ENCODE measurements at regions not wholly inside any gene's neighbourhood (a gene's known extent, or its start where the extent isn't known, plus 50 kb on each side); places are given as distances from the start of the nearest gene placed in this dataset.

- no peak overlapping the region for H3K27ac ChIP-seq (ENCODE audit: low read depth in 2 of 2, low read length in 2 of 2)
- DNase-seq (no peak), FAIRE-seq (no peak)
- TF ChIP-seq, protein P1, sequence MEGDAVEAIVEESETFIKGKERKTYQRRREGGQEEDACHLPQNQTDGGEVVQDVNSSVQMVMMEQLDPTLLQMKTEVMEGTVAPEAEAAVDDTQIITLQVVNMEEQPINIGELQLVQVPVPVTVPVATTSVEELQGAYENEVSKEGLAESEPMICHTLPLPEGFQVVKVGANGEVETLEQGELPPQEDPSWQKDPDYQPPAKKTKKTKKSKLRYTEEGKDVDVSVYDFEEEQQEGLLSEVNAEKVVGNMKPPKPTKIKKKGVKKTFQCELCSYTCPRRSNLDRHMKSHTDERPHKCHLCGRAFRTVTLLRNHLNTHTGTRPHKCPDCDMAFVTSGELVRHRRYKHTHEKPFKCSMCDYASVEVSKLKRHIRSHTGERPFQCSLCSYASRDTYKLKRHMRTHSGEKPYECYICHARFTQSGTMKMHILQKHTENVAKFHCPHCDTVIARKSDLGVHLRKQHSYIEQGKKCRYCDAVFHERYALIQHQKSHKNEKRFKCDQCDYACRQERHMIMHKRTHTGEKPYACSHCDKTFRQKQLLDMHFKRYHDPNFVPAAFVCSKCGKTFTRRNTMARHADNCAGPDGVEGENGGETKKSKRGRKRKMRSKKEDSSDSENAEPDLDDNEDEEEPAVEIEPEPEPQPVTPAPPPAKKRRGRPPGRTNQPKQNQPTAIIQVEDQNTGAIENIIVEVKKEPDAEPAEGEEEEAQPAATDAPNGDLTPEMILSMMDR (IDR thresholded peaks at IDR 0.05; ENCODE audit: borderline replicate concordance, extremely low read depth, insufficient read depth), result no peak
- H3K27me3 ChIP-seq (ENCODE audit: control insufficient read depth, insufficient read depth, low read length), result no peaks in the 10 kb centered on the region
- H3K4me3 ChIP-seq (ENCODE audit: low read length in 3 of 3), result no peak overlapping the region
- H3K36me3 ChIP-seq (ENCODE audit: control insufficient read depth in 2 of 3, insufficient read depth in 3 of 3, low read length in 3 of 3), result no peaks in the 10 kb centered on the region
- peaks cover 0 to under 1% (median 0%) of the 10 kb centered on the region in 3 donors for H3K9me3 ChIP-seq (ENCODE audit: control insufficient read depth in 2 of 3, insufficient read depth in 1 of 3, low read length in 3 of 3)
- no peaks in the 10 kb centered on the region for H3K4me1 ChIP-seq (ENCODE audit: control insufficient read depth in 2 of 3, insufficient read depth in 2 of 3, low read depth in 1 of 3, low read length in 3 of 3)
- intact Hi-C loops (cut with DNase I), result no loop called here
- no peak overlapping the region for H3K9ac ChIP-seq (ENCODE audit: low read length in 3 of 3)
Measured at GRCh38 chr4:36523182-36523581, 241.8 kb downstream of the DTHD1 start.

- Histone ChIP-seq H3K27ac (ENCODE audit: low read depth in 2 of 2, low read length in 2 of 2) (no peak overlapping the region), H3K9ac (ENCODE audit: low read length in 3 of 3) (no peak overlapping the region), H3K27me3 (ENCODE audit: control insufficient read depth, insufficient read depth, low read length) (no peaks in the 10 kb centered on the region), H3K4me1 (ENCODE audit: control insufficient read depth in 2 of 3, insufficient read depth in 2 of 3, low read depth in 1 of 3, low read length in 3 of 3) (no peaks in the 10 kb centered on the region), H3K4me3 (ENCODE audit: low read length in 3 of 3) (no peak overlapping the region), H3K9me3 (ENCODE audit: control insufficient read depth in 2 of 3, insufficient read depth in 1 of 3, low read length in 3 of 3) (peaks cover 0 to 9% (median 0%) of the 10 kb centered on the region in 3 donors), H3K36me3 (ENCODE audit: control insufficient read depth in 2 of 3, insufficient read depth in 3 of 3, low read length in 3 of 3) (no peaks in the 10 kb centered on the region)
- no peak for DNase-seq
- TF ChIP-seq, protein P1 (IDR thresholded peaks at IDR 0.05; ENCODE audit: borderline replicate concordance, extremely low read depth, insufficient read depth), result no peak
- no peak for FAIRE-seq
- intact Hi-C loops (cut with DNase I), result no loop called here
Measured at GRCh38 chr4:36532670-36533379, 251.4 kb downstream of the DTHD1 start.

DNA sequence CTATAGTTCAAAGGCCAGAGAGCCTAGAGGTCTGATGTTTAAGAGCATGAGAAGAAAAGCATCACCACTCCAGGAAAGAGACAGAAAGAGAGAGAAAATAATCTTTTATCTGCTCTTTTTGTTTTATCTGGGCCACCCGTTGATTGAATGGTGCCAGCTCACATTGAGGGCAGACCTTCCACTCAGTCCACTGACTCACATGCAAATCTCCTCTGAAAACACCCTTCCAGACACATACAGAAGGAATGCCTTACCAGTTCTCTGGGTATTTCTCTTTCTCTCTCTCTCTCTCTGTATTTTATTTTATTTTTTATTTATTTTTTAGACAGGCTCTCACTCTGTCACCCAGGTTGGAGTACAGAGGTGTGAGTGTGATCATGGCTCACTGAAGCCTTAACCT is 252.5 kb downstream of the DTHD1 start:
- FAIRE-seq, result no peak
- intact Hi-C loops (cut with DNase I), result no loop called here
- TF ChIP-seq, protein P1 (IDR thresholded peaks at IDR 0.05; ENCODE audit: borderline replicate concordance, extremely low read depth, insufficient read depth), result no peak

More for the DNA sequence above, 252.5 kb downstream of the DTHD1 start:
- no peak overlapping the region for H3K4me3 ChIP-seq (ENCODE audit: low read length in 3 of 3)
- no peaks in the 10 kb centered on the region for H3K27me3 ChIP-seq (ENCODE audit: control insufficient read depth, insufficient read depth, low read length)
- no peaks in the 10 kb centered on the region for H3K36me3 ChIP-seq (ENCODE audit: control insufficient read depth in 2 of 3, insufficient read depth in 3 of 3, low read length in 3 of 3)
- peaks cover 0 to 4% (median 0%) of the 10 kb centered on the region in 3 donors for H3K9me3 ChIP-seq (ENCODE audit: control insufficient read depth in 2 of 3, insufficient read depth in 1 of 3, low read length in 3 of 3)
- no peaks in the 10 kb centered on the region for H3K4me1 ChIP-seq (ENCODE audit: control insufficient read depth in 2 of 3, insufficient read depth in 2 of 3, low read depth in 1 of 3, low read length in 3 of 3)
- H3K27ac ChIP-seq (ENCODE audit: low read depth in 2 of 2, low read length in 2 of 2), result no peak overlapping the region
- DNase-seq, result no peak
- H3K9ac ChIP-seq (ENCODE audit: low read length in 3 of 3), result no peak overlapping the region
